Keratinocyte (primary cell): ENCODE measurements at regions not wholly inside any gene's neighbourhood (a gene's known extent, or its start where the extent isn't known, plus 50 kb on each side); places are given as distances from the start of the nearest gene placed in this dataset.

Source experiments
- DNase-seq: peaks from one replicate; pipeline ENCODE4 v3.0.0-alpha.2; 2011; ENCODE audit warnings: low read depth, missing footprints, low spot score
- FAIRE-seq: peaks from 2 replicates; lab custom pipeline; 2011; peaks lifted over from hg19 to GRCh38; lab: Jason Lieb, UNC
- H2AFZ ChIP-seq: 2 replicates; pipeline ENCODE4 v1.6.0; 2012; ENCODE audit warnings: low read length, control low read depth, inconsistent platforms; ENCODE audit not compliant: control insufficient read depth
- H3K27ac ChIP-seq: 2 replicates; pipeline ENCODE4 v1.5.1; 2011; ENCODE audit warnings: low read length; ENCODE audit not compliant: control insufficient read depth, insufficient read depth
- H3K27me3 ChIP-seq: 3 replicates; pipeline ENCODE4 v1.6.0; 2011; ENCODE audit warnings: low read length; ENCODE audit not compliant: control insufficient read depth, insufficient read depth; ENCODE audit errors: extremely low read depth
- H3K36me3 ChIP-seq, 2 experiments: 2 replicates in 1 of 2; 3 replicates in 1 of 2; pipeline ENCODE4 v1.5.1; 2011; ENCODE audit warnings: low read length in 2 of 2, mild to moderate bottlenecking in 1 of 2; ENCODE audit not compliant: control insufficient read depth in 2 of 2, insufficient read depth in 2 of 2; ENCODE audit errors: extremely low read depth in 1 of 2
- H3K4me1 ChIP-seq: 3 replicates; pipeline ENCODE4 v1.5.1; 2011; ENCODE audit warnings: low read length; ENCODE audit not compliant: control insufficient read depth, insufficient read depth; ENCODE audit errors: extremely low read depth
- H3K4me2 ChIP-seq: 3 replicates; pipeline ENCODE4 v1.6.0; 2011; ENCODE audit warnings: low read depth, low read length; ENCODE audit not compliant: control insufficient read depth, insufficient read depth; ENCODE audit errors: extremely low read depth
- H3K4me3 ChIP-seq, 3 experiments: fragments of 200-600 bp in 1 of 3; sonication (generic) in 1 of 3; 2 replicates in 2 of 3; 3 replicates in 1 of 3; pipeline ENCODE4 v1.5.1; 2011 to 2016; ENCODE audit warnings: low read length in 3 of 3, mild to moderate bottlenecking in 3 of 3, control low read depth in 2 of 3, inconsistent platforms in 1 of 3, low read depth in 1 of 3, mixed read lengths in 1 of 3, mixed run types in 1 of 3, moderate library complexity in 1 of 3; ENCODE audit not compliant: control insufficient read depth in 2 of 3, insufficient read depth in 2 of 3; ENCODE audit errors: extremely low read depth in 1 of 3
- H3K79me2 ChIP-seq: 2 replicates; pipeline ENCODE4 v1.6.0; 2012; ENCODE audit warnings: low read length; ENCODE audit not compliant: control insufficient read depth, insufficient read depth
- H3K9ac ChIP-seq: 3 replicates; pipeline ENCODE4 v1.6.0; 2011; ENCODE audit warnings: low read length; ENCODE audit not compliant: control insufficient read depth, insufficient read depth; ENCODE audit errors: extremely low read depth
- H3K9me1 ChIP-seq: 3 replicates; pipeline ENCODE4 v1.6.0; 2011; ENCODE audit warnings: low read length; ENCODE audit not compliant: control insufficient read depth, insufficient read depth; ENCODE audit errors: extremely low read depth
- H3K9me3 ChIP-seq: 2 replicates; pipeline ENCODE4 v1.5.1; 2012; ENCODE audit warnings: low read depth, low read length; ENCODE audit not compliant: control insufficient read depth
- H4K20me1 ChIP-seq: 3 replicates; pipeline ENCODE4 v1.6.0; 2011; ENCODE audit warnings: low read length; ENCODE audit not compliant: control insufficient read depth, insufficient read depth; ENCODE audit errors: extremely low read depth
- EZH2 ChIP-seq: IDR thresholded peaks from one replicate; pipeline ENCODE4 v1.6.1; 2012; ENCODE audit warnings: inconsistent platforms, mild to moderate bottlenecking, low read length, moderate library complexity
- dilution Hi-C: fragments of 300-500 bp; cut with MboI; formaldehyde crosslinking; loops from one replicate; pipeline ENCODE4 v1.7.0; 2020; ENCODE audit warnings: low sequenced_read_pairs; ENCODE audit not compliant: extremely low pct_ligation_motif_present
- TF ChIP-seq, protein P1 (sequence below), 3 experiments: IDR thresholded peaks in 1 of 3; conservative IDR thresholded peaks in 1 of 3; optimal IDR thresholded peaks in 1 of 3; 2 replicates in 2 of 3; 3 replicates in 1 of 3; pipeline versions ENCODE3 to v1.5.1; 2011; ENCODE audit warnings: low read length in 3 of 3, mild to moderate bottlenecking in 3 of 3, moderate library complexity in 2 of 3, control low read depth in 1 of 3, inconsistent platforms in 1 of 3; ENCODE audit not compliant: insufficient read depth in 2 of 3; ENCODE audit errors: extremely low read depth in 1 of 3

DNA sequence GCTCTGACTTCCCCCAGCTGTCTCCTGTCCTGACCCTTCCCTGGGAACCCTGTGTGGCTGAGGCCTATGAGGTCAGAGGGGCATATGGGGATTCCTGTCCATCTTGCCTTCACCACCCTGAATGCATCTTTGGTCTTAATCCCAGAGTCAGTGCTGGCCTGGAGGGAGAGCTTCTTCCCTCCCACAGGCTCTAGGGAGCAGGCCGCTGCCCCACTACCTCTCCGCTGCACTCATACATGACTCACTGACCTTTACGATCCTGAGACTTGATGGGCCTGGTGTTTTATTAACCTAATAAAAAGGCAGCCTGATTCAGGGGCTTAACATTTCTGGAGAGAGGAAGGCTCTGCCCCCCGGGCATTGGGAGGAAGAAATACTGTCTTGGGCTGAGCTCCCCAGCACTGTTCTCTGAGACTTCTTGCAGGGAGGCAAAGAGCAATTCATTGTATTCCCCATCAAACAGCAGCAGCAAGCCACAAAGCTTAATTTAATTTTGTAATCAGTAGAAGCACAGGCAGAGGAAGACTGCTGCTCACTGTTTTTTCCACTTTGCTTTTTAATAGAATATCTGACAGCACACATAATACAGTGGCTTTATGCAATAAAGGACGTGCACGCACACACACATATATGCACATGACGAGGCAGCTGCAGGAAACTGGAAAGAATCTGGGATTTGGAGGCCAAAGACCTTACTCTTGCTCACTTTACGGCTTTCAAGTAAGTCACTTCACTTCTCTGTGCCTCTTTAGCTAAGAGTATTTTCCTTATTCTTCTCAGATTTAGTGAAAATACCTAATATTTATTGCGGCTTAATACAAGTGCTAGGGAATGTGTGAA lies 89.2 kb upstream of the GRIK3 start:
- Histone ChIP-seq H3K4me1 (no peaks in the 10 kb centered on the region), H2AFZ (no peak overlapping the region), H3K4me3 (no peak overlapping the region), H4K20me1 (no peaks in the 10 kb centered on the region), H3K9ac (no peak overlapping the region), H3K9me3 (no peaks in the 10 kb centered on the region), H3K79me2 (no peaks in the 10 kb centered on the region), H3K27me3 (no peaks in the 10 kb centered on the region), H3K27ac (no peak overlapping the region), H3K4me2 (no peak overlapping the region), H3K36me3 (no peaks in the 10 kb centered on the region), H3K9me1 (no peaks in the 10 kb centered on the region)
- no peak for TF ChIP-seq EZH2
- TF ChIP-seq, protein P1, sequence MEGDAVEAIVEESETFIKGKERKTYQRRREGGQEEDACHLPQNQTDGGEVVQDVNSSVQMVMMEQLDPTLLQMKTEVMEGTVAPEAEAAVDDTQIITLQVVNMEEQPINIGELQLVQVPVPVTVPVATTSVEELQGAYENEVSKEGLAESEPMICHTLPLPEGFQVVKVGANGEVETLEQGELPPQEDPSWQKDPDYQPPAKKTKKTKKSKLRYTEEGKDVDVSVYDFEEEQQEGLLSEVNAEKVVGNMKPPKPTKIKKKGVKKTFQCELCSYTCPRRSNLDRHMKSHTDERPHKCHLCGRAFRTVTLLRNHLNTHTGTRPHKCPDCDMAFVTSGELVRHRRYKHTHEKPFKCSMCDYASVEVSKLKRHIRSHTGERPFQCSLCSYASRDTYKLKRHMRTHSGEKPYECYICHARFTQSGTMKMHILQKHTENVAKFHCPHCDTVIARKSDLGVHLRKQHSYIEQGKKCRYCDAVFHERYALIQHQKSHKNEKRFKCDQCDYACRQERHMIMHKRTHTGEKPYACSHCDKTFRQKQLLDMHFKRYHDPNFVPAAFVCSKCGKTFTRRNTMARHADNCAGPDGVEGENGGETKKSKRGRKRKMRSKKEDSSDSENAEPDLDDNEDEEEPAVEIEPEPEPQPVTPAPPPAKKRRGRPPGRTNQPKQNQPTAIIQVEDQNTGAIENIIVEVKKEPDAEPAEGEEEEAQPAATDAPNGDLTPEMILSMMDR (optimal IDR thresholded peaks at IDR 0.05 in 1 of 3, IDR thresholded peaks at IDR 0.05 in 1 of 3, conservative IDR thresholded peaks at IDR 0.05 in 1 of 3; ENCODE audit: extremely low read depth in 1 of 3, insufficient read depth in 2 of 3, low read length in 3 of 3), result no peak
- FAIRE-seq, result no peak
- dilution Hi-C loops, result no loop called here
- no peak for DNase-seq

DNA sequence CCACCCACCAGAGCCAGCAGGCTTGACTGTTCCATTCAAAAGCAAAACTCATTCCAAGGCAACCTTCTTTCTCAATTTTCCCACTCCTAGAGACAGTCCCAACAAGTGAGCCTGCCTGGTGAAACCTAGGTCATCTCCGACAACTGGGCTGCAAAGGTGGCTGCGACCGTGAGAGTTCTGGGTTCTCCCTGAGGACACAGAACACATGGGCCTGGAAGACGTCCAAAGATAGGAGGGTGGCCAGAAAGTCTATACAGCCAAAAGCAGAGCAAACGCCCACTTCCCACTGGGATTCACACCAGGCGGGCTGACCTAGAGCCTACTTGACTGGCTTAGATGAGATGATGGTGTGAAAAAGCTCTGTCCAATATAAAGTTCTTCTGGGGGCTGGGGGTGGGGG lies 90.2 kb upstream of the GRIK3 start:
- no peaks in the 10 kb centered on the region for H3K27me3 ChIP-seq
- no peaks in the 10 kb centered on the region for H4K20me1 ChIP-seq
- H3K9me3 ChIP-seq, result no peaks in the 10 kb centered on the region
- no peak overlapping the region for H3K4me3 ChIP-seq
- DNase-seq (no peak), FAIRE-seq (no peak)
- H3K9me1 ChIP-seq, result no peaks in the 10 kb centered on the region
- no peak overlapping the region for H3K4me2 ChIP-seq
- H3K27ac ChIP-seq, result no peak overlapping the region
- H3K9ac ChIP-seq, result no peak overlapping the region
- H3K79me2 ChIP-seq, result no peaks in the 10 kb centered on the region
- H2AFZ ChIP-seq, result no peak overlapping the region
- no peaks in the 10 kb centered on the region for H3K36me3 ChIP-seq
- dilution Hi-C loops, result no loop called here
- H3K4me1 ChIP-seq, result no peaks in the 10 kb centered on the region
- no peak for TF ChIP-seq EZH2
- TF ChIP-seq, protein P1 (optimal IDR thresholded peaks at IDR 0.05 in 1 of 3, IDR thresholded peaks at IDR 0.05 in 1 of 3, conservative IDR thresholded peaks at IDR 0.05 in 1 of 3; ENCODE audit: extremely low read depth in 1 of 3, insufficient read depth in 2 of 3, low read length in 3 of 3), result no peak
